H9 (cell line): ENCODE measurements at regions not wholly inside any gene's neighbourhood (a gene's known extent, or its start where the extent isn't known, plus 50 kb on each side); places are given as distances from the start of the nearest gene placed in this dataset.

Experiments
- DNase-seq: peaks from one replicate; pipeline ENCODE4 v3.0.0-alpha.2; 2017
- H2AFZ ChIP-seq: one replicate; pipeline ENCODE4 v1.6.1; 2013; ENCODE audit warnings: mild to moderate bottlenecking, low read length, control low read depth, moderate library complexity
- H2AK5ac ChIP-seq: 2 replicates; pipeline ENCODE4 v1.6.1; 2013; ENCODE audit warnings: low read length, control low read depth, mixed read lengths; ENCODE audit not compliant: insufficient read length
- H2BK120ac ChIP-seq: one replicate; pipeline ENCODE4 v1.6.1; 2013; ENCODE audit warnings: low read depth, mild to moderate bottlenecking, low read length, control low read depth, inconsistent platforms; ENCODE audit not compliant: poor library complexity, severe bottlenecking
- H2BK12ac ChIP-seq: 2 replicates; pipeline ENCODE4 v1.6.1; 2013; ENCODE audit warnings: low read length, control low read depth, mixed read lengths, low read depth; ENCODE audit not compliant: insufficient read length
- H2BK15ac ChIP-seq: 2 replicates; pipeline ENCODE4 v1.6.1; 2013; ENCODE audit warnings: low read depth, low read length, control low read depth
- H2BK20ac ChIP-seq: one replicate; pipeline ENCODE4 v1.6.1; 2013; ENCODE audit warnings: low read depth, mild to moderate bottlenecking, low read length, control low read depth, inconsistent platforms; ENCODE audit not compliant: poor library complexity, severe bottlenecking
- H2BK5ac ChIP-seq: 2 replicates; pipeline ENCODE4 v1.6.1; 2013; ENCODE audit warnings: low read length, control low read depth, mixed read lengths; ENCODE audit not compliant: insufficient read length
- H3K14ac ChIP-seq: 2 replicates; pipeline ENCODE4 v1.6.1; 2013; ENCODE audit warnings: low read length, control low read depth; ENCODE audit not compliant: insufficient read depth
- H3K18ac ChIP-seq: 2 replicates; pipeline ENCODE4 v1.6.1; 2013; ENCODE audit warnings: low read depth, mild to moderate bottlenecking, mixed read lengths, low read length, control low read depth; ENCODE audit not compliant: insufficient read length
- H3K23ac ChIP-seq: 2 replicates; pipeline ENCODE4 v1.6.1; 2013; ENCODE audit warnings: low read length, control low read depth, mixed read lengths, low read depth; ENCODE audit not compliant: insufficient read length
- H3K23me2 ChIP-seq: 2 replicates; pipeline ENCODE4 v1.6.1; 2013; ENCODE audit warnings: low read depth, mild to moderate bottlenecking, mixed read lengths, low read length, control low read depth; ENCODE audit not compliant: insufficient read length, poor library complexity, severe bottlenecking
- H3K27ac ChIP-seq: 2 replicates; pipeline ENCODE4 v1.5.1; 2013; ENCODE audit warnings: low read length, control low read depth, mixed read lengths, low read depth; ENCODE audit not compliant: insufficient read length
- H3K27me3 ChIP-seq: 2 replicates; pipeline ENCODE4 v1.6.1; 2013; ENCODE audit warnings: low read length, control low read depth, inconsistent platforms; ENCODE audit not compliant: insufficient read depth
- H3K4ac ChIP-seq: 2 replicates; pipeline ENCODE4 v1.6.1; 2013; ENCODE audit warnings: low read depth, mild to moderate bottlenecking, control low read depth, inconsistent platforms, low read length, moderate library complexity
- H3K4me1 ChIP-seq: 2 replicates; pipeline ENCODE4 v1.6.1; 2013; ENCODE audit warnings: low read length, control low read depth, inconsistent platforms; ENCODE audit not compliant: insufficient read depth
- H3K4me2 ChIP-seq: 2 replicates; pipeline ENCODE4 v1.6.1; 2013; ENCODE audit warnings: low read length, control low read depth, mixed read lengths; ENCODE audit not compliant: insufficient read length, insufficient read depth
- H3K56ac ChIP-seq: 2 replicates; pipeline ENCODE4 v1.6.1; 2013; ENCODE audit warnings: low read depth, mild to moderate bottlenecking, mixed read lengths, low read length, control low read depth; ENCODE audit not compliant: insufficient read length
- H3K79me1 ChIP-seq: 2 replicates; pipeline ENCODE4 v1.6.1; 2013; ENCODE audit warnings: low read depth, mild to moderate bottlenecking, moderate library complexity, low read length, control low read depth, inconsistent platforms; ENCODE audit not compliant: insufficient read depth, poor library complexity, severe bottlenecking
- H3K79me2 ChIP-seq: 2 replicates; pipeline ENCODE4 v1.6.1; 2013; ENCODE audit warnings: low read length, control low read depth, inconsistent platforms; ENCODE audit not compliant: insufficient read depth
- H3K9ac ChIP-seq: 2 replicates; pipeline ENCODE4 v1.6.1; 2013; ENCODE audit warnings: low read length, control low read depth, mixed read lengths; ENCODE audit not compliant: insufficient read length; ENCODE audit errors: extremely low read depth
- H3K9me3 ChIP-seq: one replicate; pipeline ENCODE4 v1.6.1; 2013; ENCODE audit warnings: low read depth, low read length, inconsistent platforms; ENCODE audit not compliant: control insufficient read depth
- H3T11ph ChIP-seq: one replicate; pipeline ENCODE4 v1.6.1; 2013; ENCODE audit warnings: mild to moderate bottlenecking, low read length, control low read depth, inconsistent platforms
- H4K20me1 ChIP-seq: one replicate; pipeline ENCODE4 v1.6.1; 2013; ENCODE audit not compliant: control insufficient read depth, insufficient read length, insufficient read depth
- H4K5ac ChIP-seq: 2 replicates; pipeline ENCODE4 v1.6.1; 2013; ENCODE audit warnings: low read depth, mild to moderate bottlenecking, mixed read lengths, low read length, control low read depth; ENCODE audit not compliant: insufficient read length
- H4K8ac ChIP-seq: replicated peaks from 2 replicates; pipeline ENCODE4 v1.6.1; 2013; ENCODE audit warnings: low read length, control low read depth, mixed read lengths, low read depth; ENCODE audit not compliant: insufficient read length
- H4K91ac ChIP-seq: 2 replicates; pipeline ENCODE4 v1.6.1; 2013; ENCODE audit warnings: low read depth, mild to moderate bottlenecking, moderate library complexity, mixed read lengths, low read length, control low read depth; ENCODE audit not compliant: insufficient read length
- H3K27ac Mint-ChIP-seq, 3 experiments: 2 replicates in 2 of 3; 3 replicates in 1 of 3; pipeline ENCODE4 v1.8.0; 2020 to 2021; ENCODE audit warnings: mixed read lengths in 3 of 3, mild to moderate bottlenecking in 1 of 3, moderate library complexity in 1 of 3
- H3K27me3 Mint-ChIP-seq: 2 replicates; pipeline ENCODE4 v1.8.0; 2021; ENCODE audit warnings: low read depth, mild to moderate bottlenecking, moderate library complexity, mixed read lengths
- H3K36me3 Mint-ChIP-seq, 3 experiments: 2 replicates in 2 of 3; 3 replicates in 1 of 3; pipeline ENCODE4 v1.8.0; 2020 to 2021; ENCODE audit warnings: low read depth in 3 of 3, mixed read lengths in 3 of 3; ENCODE audit not compliant: insufficient read depth in 1 of 3
- H3K4me1 Mint-ChIP-seq, 2 experiments: 2 replicates each; pipeline ENCODE4 v1.8.0; 2020; ENCODE audit warnings: mixed read lengths in 2 of 2
- H3K4me3 Mint-ChIP-seq, 2 experiments: 2 replicates in 1 of 2; 3 replicates in 1 of 2; pipeline ENCODE4 v1.8.0; 2020 to 2021; ENCODE audit warnings: mild to moderate bottlenecking in 2 of 2, mixed read lengths in 2 of 2, moderate library complexity in 1 of 2
- H3K9me3 Mint-ChIP-seq, 2 experiments: 2 replicates in 1 of 2; 3 replicates in 1 of 2; pipeline ENCODE4 v1.8.0; 2020; ENCODE audit warnings: mild to moderate bottlenecking in 2 of 2, mixed read lengths in 2 of 2, moderate library complexity in 1 of 2
- WGBS: extraction: QIAGEN DNeasy Blood & Tissue Kit; methylation state at CpG from one replicate; pipeline ENCODE4 v1.1.7; 2013; ENCODE audit warnings: missing lambda C conversion rate, low lambda C conversion rate, mixed read lengths; ENCODE audit not compliant: insufficient read length; ENCODE audit errors: extremely low coverage; 5-methylcytosine and 5-hydroxymethylcytosine counted together
- TF ChIP-seq, protein P1 (sequence below): fragments of 200-600 bp; sonication (generic); conservative IDR thresholded peaks from 3 replicates; pipeline ENCODE4 v1.8.0; 2021; ENCODE audit warnings: antibody characterized with exemption, mild to moderate bottlenecking

GRCh38 chr14:104286496-104286895 lies 148.1 kb downstream of the KIF26A start:
- no peak overlapping the region for H2BK5ac ChIP-seq
- no peak overlapping the region for H3K9ac ChIP-seq
- H2BK120ac ChIP-seq: no peak overlapping the region
- no peak overlapping the region for H3K4ac ChIP-seq
- no peaks in the 10 kb centered on the region for H3K27me3 ChIP-seq
- H3K4me2 ChIP-seq: no peak overlapping the region
- no CpG with 5 or more reads among the region's 7 CpGs for WGBS
- no peaks in the 10 kb centered on the region; a peak in 2 of 7 replicates for H3K36me3 Mint-ChIP-seq
- no peak overlapping the region for H2BK12ac ChIP-seq
- H3K4me3 Mint-ChIP-seq: no peak overlapping the region
- no peak overlapping the region for H2AFZ ChIP-seq
- H3K14ac ChIP-seq: no peak overlapping the region
- H3K56ac ChIP-seq: no peak overlapping the region
- no peak overlapping the region for H4K91ac ChIP-seq
- peaks cover 4% of the 10 kb centered on the region; the same call in 1 of the 2 replicates for H3K27me3 Mint-ChIP-seq
- H4K5ac ChIP-seq: no peak overlapping the region
- no peak overlapping the region for H3K23ac ChIP-seq
- H3T11ph ChIP-seq: no peak overlapping the region
- no peaks in the 10 kb centered on the region for H3K23me2 ChIP-seq
- no peaks in the 10 kb centered on the region for H3K9me3 ChIP-seq
- no peaks in the 10 kb centered on the region for H3K79me2 ChIP-seq
- H4K8ac ChIP-seq: no peak overlapping the region
- H4K20me1 ChIP-seq: no peaks in the 10 kb centered on the region
- peaks cover 6 to 17% of the 10 kb centered on the region in 2 experiments; a peak in 3 of 5 replicates for H3K9me3 Mint-ChIP-seq
- peak overlapping the region in 1 of 3 experiments; percentile 72; a peak in 1 of 7 replicates for H3K27ac Mint-ChIP-seq
- H3K4me1 Mint-ChIP-seq: peaks cover 22 to 25% of the 10 kb centered on the region in 2 experiments
- no peak overlapping the region for H3K18ac ChIP-seq
- no peak for DNase-seq
- no peak overlapping the region for H2BK20ac ChIP-seq
- no peaks in the 10 kb centered on the region for H3K79me1 ChIP-seq
- TF ChIP-seq, protein P1, sequence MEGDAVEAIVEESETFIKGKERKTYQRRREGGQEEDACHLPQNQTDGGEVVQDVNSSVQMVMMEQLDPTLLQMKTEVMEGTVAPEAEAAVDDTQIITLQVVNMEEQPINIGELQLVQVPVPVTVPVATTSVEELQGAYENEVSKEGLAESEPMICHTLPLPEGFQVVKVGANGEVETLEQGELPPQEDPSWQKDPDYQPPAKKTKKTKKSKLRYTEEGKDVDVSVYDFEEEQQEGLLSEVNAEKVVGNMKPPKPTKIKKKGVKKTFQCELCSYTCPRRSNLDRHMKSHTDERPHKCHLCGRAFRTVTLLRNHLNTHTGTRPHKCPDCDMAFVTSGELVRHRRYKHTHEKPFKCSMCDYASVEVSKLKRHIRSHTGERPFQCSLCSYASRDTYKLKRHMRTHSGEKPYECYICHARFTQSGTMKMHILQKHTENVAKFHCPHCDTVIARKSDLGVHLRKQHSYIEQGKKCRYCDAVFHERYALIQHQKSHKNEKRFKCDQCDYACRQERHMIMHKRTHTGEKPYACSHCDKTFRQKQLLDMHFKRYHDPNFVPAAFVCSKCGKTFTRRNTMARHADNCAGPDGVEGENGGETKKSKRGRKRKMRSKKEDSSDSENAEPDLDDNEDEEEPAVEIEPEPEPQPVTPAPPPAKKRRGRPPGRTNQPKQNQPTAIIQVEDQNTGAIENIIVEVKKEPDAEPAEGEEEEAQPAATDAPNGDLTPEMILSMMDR: no peak
- no peak overlapping the region for H2BK15ac ChIP-seq
- H2AK5ac ChIP-seq: no peak overlapping the region
- no peak overlapping the region for H3K27ac ChIP-seq
- H3K4me1 ChIP-seq: peaks cover 10% of the 10 kb centered on the region; the same call in 1 of the 2 replicates
